ENCODE measurements at regions not wholly inside any gene's neighbourhood (a gene's known extent, or its start where the extent isn't known, plus 50 kb on each side); places are given as distances from the start of the nearest gene placed in this dataset.

GRCh38 chr6:94367316-94367715 lies 948.0 kb upstream of the EPHA7 start:
- H3K36me3 ChIP-seq (ENCODE audit: control insufficient read depth in 2 of 3, insufficient read depth in 3 of 3, low read length in 3 of 3), result no peaks in the 10 kb centered on the region
- no peaks in the 10 kb centered on the region for H3K9me3 ChIP-seq (ENCODE audit: control insufficient read depth in 2 of 3, insufficient read depth in 1 of 3, low read length in 3 of 3)
- DNase-seq (no peak), FAIRE-seq (no peak)
- H3K27me3 ChIP-seq (ENCODE audit: control insufficient read depth, insufficient read depth, low read length), result no peaks in the 10 kb centered on the region
- TF ChIP-seq, protein P1, sequence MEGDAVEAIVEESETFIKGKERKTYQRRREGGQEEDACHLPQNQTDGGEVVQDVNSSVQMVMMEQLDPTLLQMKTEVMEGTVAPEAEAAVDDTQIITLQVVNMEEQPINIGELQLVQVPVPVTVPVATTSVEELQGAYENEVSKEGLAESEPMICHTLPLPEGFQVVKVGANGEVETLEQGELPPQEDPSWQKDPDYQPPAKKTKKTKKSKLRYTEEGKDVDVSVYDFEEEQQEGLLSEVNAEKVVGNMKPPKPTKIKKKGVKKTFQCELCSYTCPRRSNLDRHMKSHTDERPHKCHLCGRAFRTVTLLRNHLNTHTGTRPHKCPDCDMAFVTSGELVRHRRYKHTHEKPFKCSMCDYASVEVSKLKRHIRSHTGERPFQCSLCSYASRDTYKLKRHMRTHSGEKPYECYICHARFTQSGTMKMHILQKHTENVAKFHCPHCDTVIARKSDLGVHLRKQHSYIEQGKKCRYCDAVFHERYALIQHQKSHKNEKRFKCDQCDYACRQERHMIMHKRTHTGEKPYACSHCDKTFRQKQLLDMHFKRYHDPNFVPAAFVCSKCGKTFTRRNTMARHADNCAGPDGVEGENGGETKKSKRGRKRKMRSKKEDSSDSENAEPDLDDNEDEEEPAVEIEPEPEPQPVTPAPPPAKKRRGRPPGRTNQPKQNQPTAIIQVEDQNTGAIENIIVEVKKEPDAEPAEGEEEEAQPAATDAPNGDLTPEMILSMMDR (IDR thresholded peaks at IDR 0.05; ENCODE audit: borderline replicate concordance, extremely low read depth, insufficient read depth), result no peak
- intact Hi-C loops (cut with DNase I), result no loop called here
- no peak overlapping the region for H3K27ac ChIP-seq (ENCODE audit: low read depth in 2 of 2, low read length in 2 of 2)
- no peaks in the 10 kb centered on the region for H3K4me1 ChIP-seq (ENCODE audit: control insufficient read depth in 2 of 3, insufficient read depth in 2 of 3, low read depth in 1 of 3, low read length in 3 of 3)
- H3K4me3 ChIP-seq (ENCODE audit: low read length in 3 of 3), result no peak overlapping the region
- no peak overlapping the region for H3K9ac ChIP-seq (ENCODE audit: low read length in 3 of 3)

GRCh38 chr6:94362061-94362864 lies 942.9 kb upstream of the EPHA7 start:
- H3K4me1 ChIP-seq (ENCODE audit: control insufficient read depth in 2 of 3, insufficient read depth in 2 of 3, low read depth in 1 of 3, low read length in 3 of 3), result no peaks in the 10 kb centered on the region
- DNase-seq (peak in 1 of 5 donors; percentile 66), FAIRE-seq (no peak)
- H3K27me3 ChIP-seq (ENCODE audit: control insufficient read depth, insufficient read depth, low read length), result no peaks in the 10 kb centered on the region
- no peaks in the 10 kb centered on the region for H3K9me3 ChIP-seq (ENCODE audit: control insufficient read depth in 2 of 3, insufficient read depth in 1 of 3, low read length in 3 of 3)
- H3K4me3 ChIP-seq (ENCODE audit: low read length in 3 of 3), result no peak overlapping the region
- TF ChIP-seq, protein P1 (IDR thresholded peaks at IDR 0.05; ENCODE audit: borderline replicate concordance, extremely low read depth, insufficient read depth), result no peak
- H3K36me3 ChIP-seq (ENCODE audit: control insufficient read depth in 2 of 3, insufficient read depth in 3 of 3, low read length in 3 of 3), result no peaks in the 10 kb centered on the region
- intact Hi-C loops (cut with DNase I), result no loop called here
- H3K9ac ChIP-seq (ENCODE audit: low read length in 3 of 3), result no peak overlapping the region
- no peak overlapping the region for H3K27ac ChIP-seq (ENCODE audit: low read depth in 2 of 2, low read length in 2 of 2)

DNA sequence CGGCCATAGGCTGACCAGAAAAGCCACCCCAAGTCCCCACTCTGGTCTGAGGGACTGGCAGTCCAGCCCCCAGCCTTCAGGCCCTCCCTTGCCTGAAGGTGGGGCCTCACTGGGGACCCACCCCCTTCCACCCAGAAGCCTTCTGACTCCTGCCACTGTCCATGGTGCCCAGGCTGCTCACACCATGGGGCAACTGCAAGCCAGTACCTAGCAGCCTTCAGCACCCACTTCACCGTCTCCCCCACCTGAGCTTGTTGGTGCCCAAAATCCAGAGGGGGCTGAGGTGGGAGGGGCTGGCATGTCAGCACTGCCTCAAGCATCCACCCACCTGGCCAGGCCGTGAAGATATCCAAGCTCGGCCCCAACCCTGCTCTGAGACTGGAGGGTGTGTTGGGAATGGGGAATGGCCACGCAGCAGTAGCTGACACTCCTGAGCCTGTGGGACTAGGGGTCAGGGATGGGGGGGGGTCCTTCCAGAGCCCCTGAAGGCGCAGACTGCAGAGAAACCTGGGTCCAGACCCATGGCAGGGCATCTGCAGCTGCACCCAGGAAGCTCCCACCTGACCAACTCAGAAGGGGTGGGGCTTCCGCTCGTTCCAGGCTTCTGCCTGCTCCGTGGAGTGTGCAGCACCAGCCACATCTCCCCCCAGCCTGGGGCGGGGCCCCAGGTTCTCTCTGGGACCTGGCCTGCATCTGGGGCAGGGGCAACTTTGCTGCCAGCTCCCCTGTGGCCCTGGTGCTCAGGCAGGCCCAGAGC lies 942.1 kb upstream of the EPHA7 start:
- intact Hi-C loops (cut with DNase I), result no loop called here
- TF ChIP-seq, protein P1 (IDR thresholded peaks at IDR 0.05; ENCODE audit: borderline replicate concordance, extremely low read depth, insufficient read depth), result no peak

More for the DNA sequence above, 942.1 kb upstream of the EPHA7 start:
- no peak overlapping the region for H3K4me3 ChIP-seq (ENCODE audit: low read length in 3 of 3)
- no peaks in the 10 kb centered on the region for H3K4me1 ChIP-seq (ENCODE audit: control insufficient read depth in 2 of 3, insufficient read depth in 2 of 3, low read depth in 1 of 3, low read length in 3 of 3)
- DNase-seq (peak in 1 of 5 donors; percentile 44), FAIRE-seq (no peak)
- no peaks in the 10 kb centered on the region for H3K27me3 ChIP-seq (ENCODE audit: control insufficient read depth, insufficient read depth, low read length)
- no peaks in the 10 kb centered on the region for H3K36me3 ChIP-seq (ENCODE audit: control insufficient read depth in 2 of 3, insufficient read depth in 3 of 3, low read length in 3 of 3)
- H3K27ac ChIP-seq (ENCODE audit: low read depth in 2 of 2, low read length in 2 of 2), result no peak overlapping the region
- no peaks in the 10 kb centered on the region for H3K9me3 ChIP-seq (ENCODE audit: control insufficient read depth in 2 of 3, insufficient read depth in 1 of 3, low read length in 3 of 3)
- no peak overlapping the region for H3K9ac ChIP-seq (ENCODE audit: low read length in 3 of 3)

Data from kidney (tissue), 13 donors.